HCT116 (cell line): ENCODE measurements at regions not wholly inside any gene's neighbourhood (a gene's known extent, or its start where the extent isn't known, plus 50 kb on each side); places are given as distances from the start of the nearest gene placed in this dataset.

Experiments
- ATAC-seq: fragments of 200-7000 bp; cut with Tn5 transposase; 2 replicates; pipeline ENCODE4 v1.9.1; 2020; ENCODE audit warnings: mild to moderate bottlenecking, moderate library complexity
- BruUV-seq: library from RNA; stranded (reverse); fragments of 400-500 nt; replicated peaks from 2 replicates; lab custom pipeline; 2021; lab: Mats Ljungman, UMichigan
- CTCF ChIA-PET: fragments of 300-600 bp; sonication (Branson Sonifier 250); formaldehyde crosslinking; loops from one replicate; lab custom pipeline; 2021; ENCODE audit warnings: antibody characterized with exemption; lab: Charles Lee
- POLR2A ChIA-PET: fragments of 300-600, 350-600 bp; sonication (Branson Sonifier 250); formaldehyde crosslinking; loops from one replicate; lab custom pipeline; 2021; ENCODE audit warnings: antibody characterized with exemption; lab: Charles Lee
- RAD21 ChIA-PET, 2 experiments: fragments of 300-600 bp; sonication (Branson Sonifier 250); formaldehyde crosslinking; loops; one replicate each; lab custom pipeline; 2023; ENCODE audit warnings: low total read pairs in 2 of 2; ENCODE audit not compliant: uncharacterized antibody in 2 of 2, unreplicated experiment in 2 of 2, low non-redundant PET in 1 of 2; lab: Charles Lee
- DNase-seq: peaks from one replicate; pipeline ENCODE4 v3.0.0-alpha.2; 2010; ENCODE audit warnings: low read depth, low spot score
- H2AFZ ChIP-seq: fragments of 200-600 bp; shearing (Covaris generic), sonication (generic); 2 replicates; pipeline ENCODE4 v1.6.1; 2017; ENCODE audit warnings: low read depth, mixed run types, mixed read lengths, antibody characterized with exemption, low read length; ENCODE audit not compliant: poor library complexity, severe bottlenecking
- H3K27ac ChIP-seq: 2 replicates; pipeline ENCODE4 v1.5.1; 2012; ENCODE audit warnings: low read depth, low read length
- H3K27me3 ChIP-seq: fragments of 200-600 bp; sonication (generic); 2 replicates; pipeline ENCODE4 v1.6.1; 2016; ENCODE audit warnings: mixed run types, low read length, mixed read lengths; ENCODE audit not compliant: insufficient read depth
- H3K36me3 ChIP-seq, 2 experiments: fragments of 200-500 bp in 1 of 2; fragments of 200-600 bp in 1 of 2; sonication (Bioruptor generic) in 1 of 2; sonication (generic) in 1 of 2; 2 replicates each; pipeline versions ENCODE4 v1.5.1 to v1.6.1; 2014 to 2016; ENCODE audit warnings: low read length in 2 of 2, inconsistent platforms in 1 of 2, mixed read lengths in 1 of 2, mixed run types in 1 of 2; ENCODE audit not compliant: insufficient read depth in 2 of 2, control insufficient read depth in 1 of 2
- H3K4me1 ChIP-seq, 2 experiments: fragments of 200-600 bp in 1 of 2; sonication (generic) in 1 of 2; 2 replicates each; pipeline versions ENCODE4 v1.5.1 to v1.6.1; 2012 to 2017; ENCODE audit warnings: low read length in 2 of 2, inconsistent platforms in 1 of 2, mild to moderate bottlenecking in 1 of 2, mixed read lengths in 1 of 2, mixed run types in 1 of 2, moderate library complexity in 1 of 2; ENCODE audit not compliant: insufficient read depth in 2 of 2, control insufficient read depth in 1 of 2
- H3K4me2 ChIP-seq: fragments of 200-600 bp; sonication (generic); 2 replicates; pipeline ENCODE4 v1.6.1; 2017; ENCODE audit warnings: mixed run types, low read length, mixed read lengths
- H3K4me3 ChIP-seq, 2 experiments: fragments of 200-600 bp in 1 of 2; sonication (generic) in 1 of 2; replicated peaks in 1 of 2; 2 replicates each; pipeline ENCODE4 v1.5.1; 2011 to 2016; ENCODE audit warnings: low read length in 2 of 2, control low read depth in 1 of 2, low read depth in 1 of 2, mild to moderate bottlenecking in 1 of 2, mixed read lengths in 1 of 2, mixed run types in 1 of 2
- H3K79me2 ChIP-seq: fragments of 200-600 bp; sonication (generic); 2 replicates; pipeline ENCODE4 v1.6.1; 2017; ENCODE audit warnings: mild to moderate bottlenecking, mixed run types, low read length, moderate library complexity, mixed read lengths; ENCODE audit not compliant: insufficient read depth
- H3K9ac ChIP-seq: fragments of 200-600 bp; sonication (generic); 2 replicates; pipeline ENCODE4 v1.6.1; 2016; ENCODE audit warnings: low read length, mixed read lengths
- H3K9me2 ChIP-seq: fragments of 200-600 bp; sonication (generic), shearing (Covaris generic); 2 replicates; pipeline ENCODE4 v1.6.1; 2017; ENCODE audit warnings: mixed run types, mild to moderate bottlenecking, moderate library complexity; ENCODE audit not compliant: insufficient read depth
- H3K9me3 ChIP-seq, 2 experiments: fragments of 200-500 bp in 1 of 2; fragments of 200-600 bp in 1 of 2; sonication (Bioruptor generic) in 1 of 2; sonication (generic) in 1 of 2; 2 replicates each; pipeline ENCODE4 v1.6.1; 2014 to 2017; ENCODE audit warnings: low read length in 2 of 2, mixed read lengths in 2 of 2, inconsistent platforms in 1 of 2, low read depth in 1 of 2, mild to moderate bottlenecking in 1 of 2, mixed run types in 1 of 2, moderate library complexity in 1 of 2; ENCODE audit not compliant: control insufficient read depth in 1 of 2, insufficient read depth in 1 of 2
- H4K20me1 ChIP-seq: fragments of 200-600 bp; sonication (generic), shearing (Covaris generic); 2 replicates; pipeline ENCODE4 v1.6.1; 2017; ENCODE audit warnings: mixed run types, mild to moderate bottlenecking, moderate library complexity; ENCODE audit not compliant: insufficient read depth
- EZH2 ChIP-seq: fragments of 200-600 bp; sonication (generic); IDR thresholded peaks from 2 replicates; pipeline ENCODE4 v1.6.1; 2017; ENCODE audit warnings: antibody characterized with exemption, mixed run types
- JUND ChIP-seq: IDR thresholded peaks from 2 replicates; pipeline ENCODE4 v1.6.1; 2012
- POLR2AphosphoS5 ChIP-seq: IDR thresholded peaks from 2 replicates; pipeline ENCODE4 v1.6.1; 2011; ENCODE audit warnings: mild to moderate bottlenecking, low read depth, low read length, moderate library complexity
- YY1 ChIP-seq: IDR thresholded peaks from 2 replicates; pipeline ENCODE4 v1.6.1; 2011; ENCODE audit warnings: low read length, low read depth, moderate library complexity, mild to moderate bottlenecking; ENCODE audit not compliant: insufficient replicate concordance; ENCODE audit errors: extremely low read depth
- intact Hi-C: fragments of 100-400 bp; cut with micrococcal nuclease; formaldehyde crosslinking; loops from 2 replicates; pipeline ENCODE4 v1.10.0; 2022
- TF ChIP-seq, protein P1 (sequence below): IDR thresholded peaks from 2 replicates; pipeline ENCODE4 v1.6.1; 2012; ENCODE audit warnings: low read depth

GRCh38 chr14:89721956-89722355, 232.6 kb downstream of the EFCAB11 start:
- CTCF ChIA-PET = no interaction called here
- no peaks in the 10 kb centered on the region for H3K9me3 ChIP-seq
- POLR2A ChIA-PET = no interaction called here
- intact Hi-C loops = no loop called here
- BruUV-seq = no TSS peak
- no peaks in the 10 kb centered on the region for H3K4me1 ChIP-seq
- H3K27ac ChIP-seq = no peak overlapping the region
- no peak overlapping the region for H2AFZ ChIP-seq
- no peaks in the 10 kb centered on the region for H4K20me1 ChIP-seq
- H3K36me3 ChIP-seq = no peaks in the 10 kb centered on the region
- H3K27me3 ChIP-seq = no peaks in the 10 kb centered on the region
- no peak overlapping the region for H3K9ac ChIP-seq
- no peaks in the 10 kb centered on the region for H3K79me2 ChIP-seq
- no peaks in the 10 kb centered on the region for H3K9me2 ChIP-seq
- ATAC-seq = no peak
- TF ChIP-seq POLR2AphosphoS5 (no peak), YY1 (no peak), JUND (no peak), EZH2 (no peak)
- TF ChIP-seq, protein P1, sequence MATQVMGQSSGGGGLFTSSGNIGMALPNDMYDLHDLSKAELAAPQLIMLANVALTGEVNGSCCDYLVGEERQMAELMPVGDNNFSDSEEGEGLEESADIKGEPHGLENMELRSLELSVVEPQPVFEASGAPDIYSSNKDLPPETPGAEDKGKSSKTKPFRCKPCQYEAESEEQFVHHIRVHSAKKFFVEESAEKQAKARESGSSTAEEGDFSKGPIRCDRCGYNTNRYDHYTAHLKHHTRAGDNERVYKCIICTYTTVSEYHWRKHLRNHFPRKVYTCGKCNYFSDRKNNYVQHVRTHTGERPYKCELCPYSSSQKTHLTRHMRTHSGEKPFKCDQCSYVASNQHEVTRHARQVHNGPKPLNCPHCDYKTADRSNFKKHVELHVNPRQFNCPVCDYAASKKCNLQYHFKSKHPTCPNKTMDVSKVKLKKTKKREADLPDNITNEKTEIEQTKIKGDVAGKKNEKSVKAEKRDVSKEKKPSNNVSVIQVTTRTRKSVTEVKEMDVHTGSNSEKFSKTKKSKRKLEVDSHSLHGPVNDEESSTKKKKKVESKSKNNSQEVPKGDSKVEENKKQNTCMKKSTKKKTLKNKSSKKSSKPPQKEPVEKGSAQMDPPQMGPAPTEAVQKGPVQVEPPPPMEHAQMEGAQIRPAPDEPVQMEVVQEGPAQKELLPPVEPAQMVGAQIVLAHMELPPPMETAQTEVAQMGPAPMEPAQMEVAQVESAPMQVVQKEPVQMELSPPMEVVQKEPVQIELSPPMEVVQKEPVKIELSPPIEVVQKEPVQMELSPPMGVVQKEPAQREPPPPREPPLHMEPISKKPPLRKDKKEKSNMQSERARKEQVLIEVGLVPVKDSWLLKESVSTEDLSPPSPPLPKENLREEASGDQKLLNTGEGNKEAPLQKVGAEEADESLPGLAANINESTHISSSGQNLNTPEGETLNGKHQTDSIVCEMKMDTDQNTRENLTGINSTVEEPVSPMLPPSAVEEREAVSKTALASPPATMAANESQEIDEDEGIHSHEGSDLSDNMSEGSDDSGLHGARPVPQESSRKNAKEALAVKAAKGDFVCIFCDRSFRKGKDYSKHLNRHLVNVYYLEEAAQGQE = no peak
- no peak overlapping the region for H3K4me3 ChIP-seq
- RAD21 ChIA-PET = no interaction called here
- DNase-seq = no peak
- no peak overlapping the region for H3K4me2 ChIP-seq
